ENCODE measurements at regions not wholly inside any gene's neighbourhood (a gene's known extent, or its start where the extent isn't known, plus 50 kb on each side); places are given as distances from the start of the nearest gene placed in this dataset.

DNA sequence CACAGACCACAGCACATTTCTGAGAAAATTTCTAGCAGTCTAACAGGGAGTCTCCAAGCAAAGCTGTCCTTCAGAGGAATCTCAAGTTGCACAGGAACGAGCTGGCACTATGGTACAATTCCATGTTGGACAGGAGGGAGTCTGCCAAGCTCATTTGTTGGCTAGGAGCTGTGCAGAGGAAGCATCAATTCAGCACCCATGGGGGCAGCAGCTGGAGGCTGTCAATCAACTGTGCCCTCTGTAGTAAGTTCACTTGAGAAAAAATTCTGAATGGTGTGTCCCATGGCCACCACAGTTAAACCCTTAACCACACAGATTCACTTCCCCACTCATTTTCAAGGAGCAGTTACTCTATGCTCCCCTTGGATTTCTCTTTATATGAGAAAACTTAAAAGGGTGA is 298.5 kb upstream of the PPP2R3A start:
- TF ChIP-seq POLR2AphosphoS5 (IDR thresholded peaks at IDR 0.05; ENCODE audit: borderline replicate concordance, low read depth, low read length) (no peak), EZH2 (IDR thresholded peaks at IDR 0.05) (no peak), FOXP2 (optimal IDR thresholded peaks at IDR 0.05; ENCODE audit: control extremely low read depth, extremely low read length, insufficient read depth) (no peak)

Measured in SK-N-MC (cell line).